Testis (tissue), 2 donors: ENCODE measurements at regions not wholly inside any gene's neighbourhood (a gene's known extent, or its start where the extent isn't known, plus 50 kb on each side); places are given as distances from the start of the nearest gene placed in this dataset.

Experiments
- CTCF ChIP-seq, 3 experiments: fragments of 450-650 bp in 2 of 3; fragments of 200-600 bp in 1 of 3; sonication (generic) in 1 of 3; IDR thresholded peaks; one replicate each; pipeline ENCODE4 v1.5.1; 2016 to 2019; ENCODE audit warnings: antibody characterized with exemption in 3 of 3, mild to moderate bottlenecking in 2 of 3, moderate library complexity in 1 of 3
- POLR2A ChIP-seq: fragments of 450-650 bp; IDR thresholded peaks from one replicate; pipeline ENCODE4 v1.6.1; 2017; ENCODE audit warnings: antibody characterized with exemption, mild to moderate bottlenecking, moderate library complexity

- TF ChIP-seq CTCF (IDR thresholded peaks at IDR 0.05) (no peak), POLR2A (no peak)
Measured at GRCh38 chrX:82087699-82088098, 885.8 kb downstream of the SH3BGRL start.
